ENCODE measurements at regions not wholly inside any gene's neighbourhood (a gene's known extent, or its start where the extent isn't known, plus 50 kb on each side); places are given as distances from the start of the nearest gene placed in this dataset.

GRCh38 chrX:131778269-131779218, 234.7 kb downstream of the OR13H1 start:
- no peak for TF ChIP-seq CTCF (conservative IDR thresholded peaks at IDR 0.05; ENCODE audit: low read depth, low read length)
- H3K4me3 ChIP-seq (ENCODE audit: low read depth, low read length) = no peak overlapping the region
- DNase-seq (ENCODE audit: low read depth) = no peak

GRCh38 chrX:131779306-131779705, 235.4 kb downstream of the OR13H1 start:
- H3K4me3 ChIP-seq (ENCODE audit: low read depth, low read length) = no peak overlapping the region
- no peak for DNase-seq (ENCODE audit: low read depth)
- no peak for TF ChIP-seq CTCF (conservative IDR thresholded peaks at IDR 0.05; ENCODE audit: low read depth, low read length)

GRCh38 chrX:131779741-131780140, 235.9 kb downstream of the OR13H1 start:
- TF ChIP-seq CTCF (conservative IDR thresholded peaks at IDR 0.05; ENCODE audit: low read depth, low read length) = no peak
- H3K4me3 ChIP-seq (ENCODE audit: low read depth, low read length) = no peak overlapping the region

GRCh38 chrX:131782646-131783045, 238.8 kb downstream of the OR13H1 start:
- H3K4me3 ChIP-seq (ENCODE audit: low read depth, low read length) = no peak overlapping the region
- no peak for DNase-seq (ENCODE audit: low read depth)
- TF ChIP-seq CTCF (conservative IDR thresholded peaks at IDR 0.05; ENCODE audit: low read depth, low read length) = no peak

More at GRCh38 chrX:131779741-131780140, 235.9 kb downstream of the OR13H1 start:
- no peak for DNase-seq (ENCODE audit: low read depth)

- no peak for TF ChIP-seq CTCF (conservative IDR thresholded peaks at IDR 0.05; ENCODE audit: low read depth, low read length)
- H3K4me3 ChIP-seq (ENCODE audit: low read depth, low read length) = no peak overlapping the region
- DNase-seq (ENCODE audit: low read depth) = no peak
Observed at GRCh38 chrX:131783555-131784308, 239.4 kb upstream of the STK26 start.

GRCh38 chrX:131789664-131790063, 233.4 kb upstream of the STK26 start:
- no peak overlapping the region for H3K4me3 ChIP-seq (ENCODE audit: low read depth, low read length)
- DNase-seq (ENCODE audit: low read depth) = no peak
- TF ChIP-seq CTCF (conservative IDR thresholded peaks at IDR 0.05; ENCODE audit: low read depth, low read length) = no peak

All from epithelial cell of proximal tubule (primary cell).